AG09319 (cell line): ENCODE measurements at regions not wholly inside any gene's neighbourhood (a gene's known extent, or its start where the extent isn't known, plus 50 kb on each side); places are given as distances from the start of the nearest gene placed in this dataset.

Experiments used
- DNase-seq: peaks from one replicate; pipeline ENCODE4 v3.0.0-alpha.2; 2010; ENCODE audit warnings: low read depth; ENCODE audit errors: extremely low read depth
- CTCF ChIP-seq: IDR thresholded peaks from 2 replicates; pipeline ENCODE4 v1.5.1; 2011; ENCODE audit warnings: low read depth, mild to moderate bottlenecking, inconsistent platforms, low read length, moderate library complexity

GRCh38 chr20:23167431-23167830 lies 81.3 kb upstream of the CD93 start:
- no peak for DNase-seq
- TF ChIP-seq CTCF: no peak

- no peak for TF ChIP-seq CTCF
Measured at GRCh38 chr20:23166563-23166962, 80.4 kb upstream of the CD93 start.

GRCh38 chr20:23165964-23166363 lies 79.8 kb upstream of the CD93 start:
- DNase-seq: no peak
- TF ChIP-seq CTCF: no peak

More at GRCh38 chr20:23166563-23166962, 80.4 kb upstream of the CD93 start:
- no peak for DNase-seq

- no peak for DNase-seq
- no peak for TF ChIP-seq CTCF
Measured at GRCh38 chr20:23165307-23165750, 79.2 kb upstream of the CD93 start.

- TF ChIP-seq CTCF: no peak
- DNase-seq: no peak
Measured at GRCh38 chr20:23164176-23164601, 78.1 kb upstream of the CD93 start.

GRCh38 chr20:23163562-23163961 lies 77.4 kb upstream of the CD93 start:
- no peak for DNase-seq

GRCh38 chr20:23162887-23163286 lies 76.8 kb upstream of the CD93 start:
- DNase-seq: no peak
- TF ChIP-seq CTCF: no peak

More at GRCh38 chr20:23163562-23163961, 77.4 kb upstream of the CD93 start:
- TF ChIP-seq CTCF: no peak
